Activated naive CD8-positive, alpha-beta T cell treated with anti-CD3 and anti-CD28 coated beads, Interleukin-2, amount 10 ng/mL, durations not matched to agents 7 days and 5 days (primary cell): ENCODE measurements at regions not wholly inside any gene's neighbourhood (a gene's known extent, or its start where the extent isn't known, plus 50 kb on each side); places are given as distances from the start of the nearest gene placed in this dataset.

Source experiments
- ATAC-seq: fragments of 150-1000 bp; cut with Tn5 transposase; one replicate; pipeline ENCODE4 v1.10.0; 2021; ENCODE audit warnings: low read depth, moderate library complexity
- POLR2A ChIA-PET: fragments of 350-600 bp; sonication (Branson Sonifier 250); formaldehyde crosslinking; loops from one replicate; lab custom pipeline; 2021; ENCODE audit warnings: antibody characterized with exemption; lab: Charles Lee
- DNase-seq: peaks from one replicate; pipeline ENCODE4 v3.0.0; 2021
- H3K27ac Mint-ChIP-seq: one replicate; pipeline ENCODE4 v1.8.0; 2022; ENCODE audit warnings: mild to moderate bottlenecking, mixed read lengths
- H3K27me3 Mint-ChIP-seq: one replicate; pipeline ENCODE4 v1.8.0; 2022; ENCODE audit warnings: mild to moderate bottlenecking, moderate library complexity, mixed read lengths
- H3K36me3 Mint-ChIP-seq: one replicate; pipeline ENCODE4 v1.8.0; 2021; ENCODE audit warnings: mild to moderate bottlenecking, mixed read lengths
- H3K4me1 Mint-ChIP-seq: one replicate; pipeline ENCODE4 v1.8.0; 2021; ENCODE audit warnings: mixed read lengths
- H3K4me3 Mint-ChIP-seq: one replicate; pipeline ENCODE4 v1.8.0; 2022; ENCODE audit warnings: mild to moderate bottlenecking, moderate library complexity, mixed read lengths
- H3K9me3 Mint-ChIP-seq: one replicate; pipeline ENCODE4 v1.8.0; 2021; ENCODE audit warnings: mixed read lengths

- POLR2A ChIA-PET: no interaction called here
- Mint-ChIP-seq H3K9me3 (no peaks in the 10 kb centered on the region), H3K4me3 (no peak overlapping the region), H3K27me3 (peaks cover 3% of the 10 kb centered on the region), H3K27ac (no peak overlapping the region), H3K4me1 (no peaks in the 10 kb centered on the region), H3K36me3 (no peaks in the 10 kb centered on the region)
- ATAC-seq: no peak
- no peak for DNase-seq
Observed at GRCh38 chr14:101470266-101470665, 91.0 kb upstream of the DIO3 start.

- peaks cover 3% of the 10 kb centered on the region for H3K27me3 Mint-ChIP-seq
- no peaks in the 10 kb centered on the region for H3K9me3 Mint-ChIP-seq
- no peaks in the 10 kb centered on the region for H3K4me1 Mint-ChIP-seq
- no peaks in the 10 kb centered on the region for H3K36me3 Mint-ChIP-seq
- no peak overlapping the region for H3K27ac Mint-ChIP-seq
- POLR2A ChIA-PET: interaction anchor here (0.6 kb wide), 1 partner anchor 87 kb away, joined by 3 read pairs; no protein-coding TSS in a partner anchor
- ATAC-seq (no peak), DNase-seq (no peak)
- H3K4me3 Mint-ChIP-seq: no peak overlapping the region
Observed at GRCh38 chr14:101471723-101472517, 89.4 kb upstream of the DIO3 start.

GRCh38 chr14:101472518-101472849 is 88.8 kb upstream of the DIO3 start:
- POLR2A ChIA-PET: no interaction called here
- no peak for DNase-seq
- no peak for ATAC-seq
- Mint-ChIP-seq H3K4me3 (no peak overlapping the region), H3K27ac (no peak overlapping the region), H3K27me3 (peaks cover 3% of the 10 kb centered on the region), H3K9me3 (no peaks in the 10 kb centered on the region), H3K36me3 (no peaks in the 10 kb centered on the region), H3K4me1 (no peaks in the 10 kb centered on the region)

GRCh38 chr14:101473045-101473729 is 88.1 kb upstream of the DIO3 start:
- no peak for DNase-seq
- H3K27me3 Mint-ChIP-seq: peaks cover 3% of the 10 kb centered on the region
- no peaks in the 10 kb centered on the region for H3K9me3 Mint-ChIP-seq
- no peak overlapping the region for H3K4me3 Mint-ChIP-seq
- no peaks in the 10 kb centered on the region for H3K4me1 Mint-ChIP-seq
- ATAC-seq: no peak
- no peak overlapping the region for H3K27ac Mint-ChIP-seq
- POLR2A ChIA-PET: no interaction called here
- H3K36me3 Mint-ChIP-seq: no peaks in the 10 kb centered on the region

GRCh38 chr14:101473795-101474562 is 87.3 kb upstream of the DIO3 start:
- POLR2A ChIA-PET: no interaction called here
- Mint-ChIP-seq H3K27me3 (peaks cover 3% of the 10 kb centered on the region), H3K36me3 (no peaks in the 10 kb centered on the region), H3K9me3 (no peaks in the 10 kb centered on the region), H3K27ac (no peak overlapping the region), H3K4me3 (no peak overlapping the region), H3K4me1 (no peaks in the 10 kb centered on the region)
- ATAC-seq (no peak), DNase-seq (no peak)

- DNase-seq (no peak), ATAC-seq (no peak)
- Mint-ChIP-seq H3K4me3 (no peak overlapping the region), H3K27me3 (peaks cover 3% of the 10 kb centered on the region), H3K27ac (no peak overlapping the region), H3K9me3 (no peaks in the 10 kb centered on the region), H3K36me3 (no peaks in the 10 kb centered on the region), H3K4me1 (no peaks in the 10 kb centered on the region)
- POLR2A ChIA-PET: no interaction called here
Observed at GRCh38 chr14:101474563-101475455, 86.5 kb upstream of the DIO3 start.

GRCh38 chr14:101475456-101476257 is 85.6 kb upstream of the DIO3 start:
- Mint-ChIP-seq H3K36me3 (no peaks in the 10 kb centered on the region), H3K4me3 (no peak overlapping the region), H3K27me3 (peaks cover 3% of the 10 kb centered on the region), H3K27ac (no peak overlapping the region), H3K9me3 (no peaks in the 10 kb centered on the region), H3K4me1 (no peaks in the 10 kb centered on the region)
- ATAC-seq: no peak
- POLR2A ChIA-PET: no interaction called here
- DNase-seq: no peak

- H3K9me3 Mint-ChIP-seq: no peaks in the 10 kb centered on the region
- H3K4me1 Mint-ChIP-seq: no peaks in the 10 kb centered on the region
- POLR2A ChIA-PET: no interaction called here
- DNase-seq (no peak), ATAC-seq (no peak)
- H3K27me3 Mint-ChIP-seq: peaks cover 3% of the 10 kb centered on the region
- no peak overlapping the region for H3K4me3 Mint-ChIP-seq
- no peak overlapping the region for H3K27ac Mint-ChIP-seq
- no peaks in the 10 kb centered on the region for H3K36me3 Mint-ChIP-seq
Observed at GRCh38 chr14:101476258-101476915, 84.9 kb upstream of the DIO3 start.

GRCh38 chr14:101476916-101477553 is 84.3 kb upstream of the DIO3 start:
- no peak for DNase-seq
- H3K4me3 Mint-ChIP-seq: no peak overlapping the region
- no peaks in the 10 kb centered on the region for H3K36me3 Mint-ChIP-seq
- no peak for ATAC-seq
- no peaks in the 10 kb centered on the region for H3K9me3 Mint-ChIP-seq
- no peak overlapping the region for H3K27ac Mint-ChIP-seq
- peaks cover 7% of the 10 kb centered on the region for H3K27me3 Mint-ChIP-seq
- POLR2A ChIA-PET: no interaction called here
- H3K4me1 Mint-ChIP-seq: no peaks in the 10 kb centered on the region

GRCh38 chr14:101477648-101478047 is 83.6 kb upstream of the DIO3 start:
- Mint-ChIP-seq H3K27ac (no peak overlapping the region), H3K4me1 (no peaks in the 10 kb centered on the region), H3K9me3 (peaks cover under 1% of the 10 kb centered on the region), H3K36me3 (no peaks in the 10 kb centered on the region), H3K4me3 (no peak overlapping the region), H3K27me3 (peaks cover 9% of the 10 kb centered on the region)
- DNase-seq: no peak
- no peak for ATAC-seq
- POLR2A ChIA-PET: no interaction called here

GRCh38 chr14:101478096-101478495 is 83.2 kb upstream of the DIO3 start:
- H3K4me1 Mint-ChIP-seq: no peaks in the 10 kb centered on the region
- ATAC-seq (no peak), DNase-seq (no peak)
- no peaks in the 10 kb centered on the region for H3K36me3 Mint-ChIP-seq
- POLR2A ChIA-PET: no interaction called here
- H3K27ac Mint-ChIP-seq: no peak overlapping the region
- H3K9me3 Mint-ChIP-seq: peaks cover 2% of the 10 kb centered on the region
- H3K4me3 Mint-ChIP-seq: no peak overlapping the region
- peaks cover 9% of the 10 kb centered on the region for H3K27me3 Mint-ChIP-seq
